H1 (cell line): ENCODE measurements at regions not wholly inside any gene's neighbourhood (a gene's known extent, or its start where the extent isn't known, plus 50 kb on each side); places are given as distances from the start of the nearest gene placed in this dataset.

Experiments
- CTCF ChIA-PET: fragments of 300-600 bp; sonication (Branson Sonifier 250); formaldehyde crosslinking; loops from one replicate; lab custom pipeline; 2021; ENCODE audit not compliant: partially characterized antibody; lab: Charles Lee
- POLR2A ChIA-PET: fragments of 300-600 bp; sonication (Branson Sonifier 250); formaldehyde crosslinking; loops from one replicate; lab custom pipeline; 2021; ENCODE audit warnings: inconsistent platforms; ENCODE audit not compliant: partially characterized antibody; lab: Charles Lee
- DNase-seq, 2 experiments: peaks; one replicate each; pipeline versions ENCODE4 v3.0.0 to v3.0.0-alpha.2; 2010 to 2022; ENCODE audit warnings: low spot score in 2 of 2, low read depth in 1 of 2, mixed read lengths in 1 of 2
- FAIRE-seq: peaks from 2 replicates; lab custom pipeline; 2011; peaks lifted over from hg19 to GRCh38; lab: Jason Lieb, UNC
- H2AFZ ChIP-seq: 2 replicates; pipeline ENCODE4 v1.8.1; 2012; ENCODE audit warnings: low read length, inconsistent platforms
- H2AK5ac ChIP-seq: 2 replicates; pipeline ENCODE4 v1.6.1; 2013; ENCODE audit warnings: low read depth, low read length
- H2BK120ac ChIP-seq: replicated peaks from 2 replicates; pipeline ENCODE3; 2013; ENCODE audit warnings: low read depth, low read length, inconsistent platforms
- H2BK12ac ChIP-seq: 2 replicates; pipeline ENCODE4 v1.6.1; 2013; ENCODE audit warnings: low read depth, low read length
- H2BK15ac ChIP-seq: 2 replicates; pipeline ENCODE4 v1.6.1; 2013; ENCODE audit warnings: low read length
- H2BK20ac ChIP-seq: 2 replicates; pipeline ENCODE4 v1.6.1; 2013; ENCODE audit warnings: low read length
- H2BK5ac ChIP-seq: 2 replicates; pipeline ENCODE4 v1.6.1; 2013; ENCODE audit warnings: low read depth, low read length
- H3K14ac ChIP-seq: 2 replicates; pipeline ENCODE4 v1.6.1; 2013; ENCODE audit warnings: inconsistent platforms; ENCODE audit not compliant: insufficient read length
- H3K18ac ChIP-seq: 2 replicates; pipeline ENCODE4 v1.6.1; 2013; ENCODE audit warnings: low read length; ENCODE audit errors: extremely low read depth
- H3K23ac ChIP-seq: 2 replicates; pipeline ENCODE4 v1.6.1; 2013; ENCODE audit warnings: inconsistent platforms; ENCODE audit not compliant: insufficient read length
- H3K23me2 ChIP-seq: 2 replicates; pipeline ENCODE4 v1.6.1; 2013; ENCODE audit warnings: low read depth, low read length
- H3K27ac ChIP-seq: 2 replicates; pipeline ENCODE4 v1.6.1; 2011; ENCODE audit warnings: low read depth, low read length, inconsistent platforms
- H3K27me3 ChIP-seq, 4 experiments: replicated peaks in 1 of 4; 1 replicate in 1 of 4; 2 replicates in 3 of 4; pipeline versions ENCODE4 v1.6.1 to v1.8.1; 2011 to 2013; ENCODE audit warnings: low read length in 3 of 4, mild to moderate bottlenecking in 3 of 4, inconsistent platforms in 2 of 4, mixed read lengths in 2 of 4, moderate library complexity in 1 of 4; ENCODE audit not compliant: control insufficient read depth in 3 of 4, insufficient read depth in 3 of 4; ENCODE audit errors: extremely low read depth in 1 of 4
- H3K36me3 ChIP-seq, 4 experiments: 2 replicates each; pipeline versions ENCODE4 v1.6.1 to v1.8.1; 2011 to 2013; ENCODE audit warnings: mild to moderate bottlenecking in 4 of 4, low read length in 3 of 4, moderate library complexity in 2 of 4, control low read depth in 1 of 4, inconsistent platforms in 1 of 4; ENCODE audit not compliant: insufficient read depth in 4 of 4, control insufficient read depth in 2 of 4
- H3K4ac ChIP-seq: replicated peaks from 2 replicates; pipeline ENCODE3; 2013; ENCODE audit warnings: low read length, low read depth, mixed read lengths, inconsistent platforms; ENCODE audit not compliant: insufficient read length
- H3K4me1 ChIP-seq, 4 experiments: replicated peaks in 1 of 4; 1 replicate in 1 of 4; 2 replicates in 3 of 4; pipeline versions ENCODE4 v1.6.1 to v1.8.1; 2011 to 2013; ENCODE audit warnings: low read length in 3 of 4, inconsistent platforms in 2 of 4, mixed read lengths in 1 of 4; ENCODE audit not compliant: insufficient read depth in 4 of 4, control insufficient read depth in 3 of 4
- H3K4me2 ChIP-seq, 2 experiments: 2 replicates each; pipeline versions ENCODE4 v1.6.1 to v1.8.1; 2011 to 2013; ENCODE audit warnings: low read depth in 2 of 2, low read length in 2 of 2, control low read depth in 1 of 2, inconsistent platforms in 1 of 2, mild to moderate bottlenecking in 1 of 2; ENCODE audit not compliant: insufficient read depth in 1 of 2
- H3K4me3 ChIP-seq, 4 experiments: fragments of 200-600, 300-600 bp in 1 of 4; sonication (generic), shearing (Covaris generic), sonication (Bioruptor Twin) in 1 of 4; 2 replicates each; pipeline versions ENCODE4 v1.5.1 to v1.8.1; 2011 to 2016; ENCODE audit warnings: low read length in 4 of 4, low read depth in 3 of 4, control low read depth in 2 of 4, inconsistent platforms in 2 of 4, mild to moderate bottlenecking in 2 of 4, mixed read lengths in 1 of 4, moderate library complexity in 1 of 4; ENCODE audit not compliant: insufficient read depth in 2 of 4; ENCODE audit errors: extremely low read depth in 1 of 4
- H3K56ac ChIP-seq: replicated peaks from 2 replicates; pipeline ENCODE3; 2013; ENCODE audit warnings: low read depth, mild to moderate bottlenecking, mixed read lengths, low read length, inconsistent platforms; ENCODE audit not compliant: insufficient read length
- H3K79me1 ChIP-seq: 2 replicates; pipeline ENCODE4 v1.6.1; 2013; ENCODE audit warnings: low read depth, low read length, control low read depth
- H3K79me2 ChIP-seq, 2 experiments: 2 replicates each; pipeline versions ENCODE4 v1.6.1 to v1.8.1; 2012 to 2013; ENCODE audit warnings: low read length in 2 of 2, mild to moderate bottlenecking in 2 of 2, inconsistent platforms in 1 of 2; ENCODE audit not compliant: insufficient read depth in 2 of 2, control insufficient read depth in 1 of 2
- H3K9ac ChIP-seq, 4 experiments: replicated peaks in 1 of 4; 1 replicate in 1 of 4; 2 replicates in 3 of 4; pipeline versions ENCODE4 v1.6.1 to v1.8.1; 2011 to 2013; ENCODE audit warnings: low read depth in 3 of 4, low read length in 3 of 4, control low read depth in 2 of 4, mild to moderate bottlenecking in 2 of 4, moderate library complexity in 2 of 4, inconsistent platforms in 1 of 4; ENCODE audit errors: extremely low read depth in 1 of 4
- H3K9me3 ChIP-seq, 2 experiments: 2 replicates each; pipeline versions ENCODE4 v1.6.1 to v1.8.1; 2012 to 2013; ENCODE audit warnings: mild to moderate bottlenecking in 2 of 2, moderate library complexity in 2 of 2, control low read depth in 1 of 2, inconsistent platforms in 1 of 2, low read depth in 1 of 2, low read length in 1 of 2, mixed read lengths in 1 of 2; ENCODE audit not compliant: insufficient read depth in 2 of 2
- H4K20me1 ChIP-seq, 2 experiments: replicated peaks in 1 of 2; 2 replicates each; pipeline versions ENCODE3 to v1.8.1; 2011 to 2013; ENCODE audit warnings: inconsistent platforms in 2 of 2, low read length in 2 of 2, mild to moderate bottlenecking in 1 of 2; ENCODE audit not compliant: insufficient read depth in 2 of 2, control insufficient read depth in 1 of 2
- H4K5ac ChIP-seq: 2 replicates; pipeline ENCODE4 v1.6.1; 2013; ENCODE audit warnings: low read length, low read depth, mixed read lengths, inconsistent platforms; ENCODE audit not compliant: insufficient read length
- H4K8ac ChIP-seq: 2 replicates; pipeline ENCODE4 v1.8.0; 2013; ENCODE audit warnings: mild to moderate bottlenecking, moderate library complexity, low read length, inconsistent platforms; ENCODE audit not compliant: insufficient read depth; ENCODE audit errors: extremely low read depth
- H4K91ac ChIP-seq: replicated peaks from 2 replicates; pipeline ENCODE3; 2013; ENCODE audit warnings: low read length, mixed read lengths, inconsistent platforms; ENCODE audit not compliant: insufficient read length
- CBX8 ChIP-seq: fragments of 300-800, 300-1000 bp; sonication (generic); IDR thresholded peaks from 2 replicates; pipeline ENCODE4 v1.7.1; 2016; ENCODE audit warnings: low read depth, low read length, borderline replicate concordance
- EGR1 ChIP-seq: IDR thresholded peaks from 2 replicates; pipeline ENCODE4 v1.6.1; 2011; ENCODE audit warnings: low read depth, low read length, borderline replicate concordance
- EP300 ChIP-seq, 2 experiments: IDR thresholded peaks; 1 replicate in 1 of 2; 2 replicates in 1 of 2; pipeline ENCODE4 v1.6.1; 2011 to 2012; ENCODE audit warnings: low read depth in 2 of 2, low read length in 2 of 2, mild to moderate bottlenecking in 2 of 2, borderline replicate concordance in 1 of 2, inconsistent platforms in 1 of 2, moderate library complexity in 1 of 2
- JUN ChIP-seq: IDR thresholded peaks from 2 replicates; pipeline ENCODE4 v1.6.1; 2011; ENCODE audit warnings: low read depth, mild to moderate bottlenecking, improper control_type of control experiment, low read length
- POU5F1 ChIP-seq: IDR thresholded peaks from 2 replicates; pipeline ENCODE4 v1.6.1; 2011; ENCODE audit warnings: low read depth, mild to moderate bottlenecking, low read length, moderate library complexity
- RAD21 ChIP-seq, 2 experiments: IDR thresholded peaks in 1 of 2; conservative IDR thresholded peaks in 1 of 2; 2 replicates each; pipeline ENCODE4 v1.6.1; 2011; ENCODE audit warnings: low read depth in 2 of 2, low read length in 2 of 2, improper control_type of control experiment in 1 of 2, inconsistent platforms in 1 of 2, mild to moderate bottlenecking in 1 of 2, moderate library complexity in 1 of 2
- RXRA ChIP-seq: IDR thresholded peaks from 2 replicates; pipeline ENCODE4 v1.6.1; 2011; ENCODE audit warnings: low read depth, mild to moderate bottlenecking, low read length, moderate library complexity; ENCODE audit not compliant: insufficient read depth
- SIRT6 ChIP-seq: IDR thresholded peaks from one replicate; pipeline ENCODE4 v1.7.1; 2012; ENCODE audit warnings: low read length, inconsistent platforms
- SIX5 ChIP-seq: IDR thresholded peaks from 2 replicates; pipeline ENCODE4 v1.6.1; 2011; ENCODE audit warnings: mild to moderate bottlenecking, low read depth, low read length
- TBP ChIP-seq: IDR thresholded peaks from 2 replicates; pipeline ENCODE4 v1.6.1; 2011; ENCODE audit warnings: low read depth, low read length, improper control_type of control experiment
- TF ChIP-seq, protein P1 (sequence below), 3 experiments: IDR thresholded peaks; 1 replicate in 2 of 3; 2 replicates in 1 of 3; pipeline versions ENCODE4 v1.5.1 to v1.6.1; 2011; ENCODE audit warnings: low read length in 3 of 3, mild to moderate bottlenecking in 3 of 3, inconsistent platforms in 2 of 3, low read depth in 1 of 3, moderate library complexity in 1 of 3; ENCODE audit not compliant: insufficient read depth in 1 of 3; ENCODE audit errors: control extremely low read depth in 1 of 3
- TF ChIP-seq, protein P2 (sequence below): IDR thresholded peaks from 2 replicates; pipeline ENCODE4 v1.6.1; 2012; ENCODE audit warnings: inconsistent platforms

DNA sequence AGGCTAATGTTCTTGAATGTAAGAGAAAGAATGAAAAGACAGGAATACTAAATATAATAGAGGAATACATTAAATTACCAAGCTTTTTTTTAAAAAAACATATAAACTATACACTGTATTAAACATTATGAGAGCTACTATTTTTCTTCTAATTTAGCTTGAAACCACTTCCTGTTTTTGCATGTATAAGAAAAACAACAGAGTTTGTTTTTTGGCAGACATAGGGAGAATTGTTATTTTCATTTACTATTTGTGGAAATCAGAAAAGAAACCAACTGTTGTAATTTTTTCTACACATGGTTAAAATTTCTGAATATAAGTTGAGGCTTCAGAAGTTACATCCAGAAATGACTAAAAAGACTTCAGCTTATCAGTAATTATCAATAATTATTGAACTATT is 991.8 kb upstream of the GJE1 start:
- no peak overlapping the region for H4K5ac ChIP-seq

More for the DNA sequence above, 991.8 kb upstream of the GJE1 start:
- H2AFZ ChIP-seq: no peak overlapping the region
- H3K27ac ChIP-seq: no peak overlapping the region
- H2BK5ac ChIP-seq: no peak overlapping the region
- no peaks in the 10 kb centered on the region for H3K4me1 ChIP-seq
- H3K14ac ChIP-seq: no peak overlapping the region
- ChIA-PET POLR2A (no interaction called here), CTCF (no interaction called here)
- DNase-seq (no peak), FAIRE-seq (no peak)
- H2BK15ac ChIP-seq: no peak overlapping the region
- no peak overlapping the region for H2AK5ac ChIP-seq
- no peak overlapping the region for H2BK120ac ChIP-seq
- TF ChIP-seq, protein P1, sequence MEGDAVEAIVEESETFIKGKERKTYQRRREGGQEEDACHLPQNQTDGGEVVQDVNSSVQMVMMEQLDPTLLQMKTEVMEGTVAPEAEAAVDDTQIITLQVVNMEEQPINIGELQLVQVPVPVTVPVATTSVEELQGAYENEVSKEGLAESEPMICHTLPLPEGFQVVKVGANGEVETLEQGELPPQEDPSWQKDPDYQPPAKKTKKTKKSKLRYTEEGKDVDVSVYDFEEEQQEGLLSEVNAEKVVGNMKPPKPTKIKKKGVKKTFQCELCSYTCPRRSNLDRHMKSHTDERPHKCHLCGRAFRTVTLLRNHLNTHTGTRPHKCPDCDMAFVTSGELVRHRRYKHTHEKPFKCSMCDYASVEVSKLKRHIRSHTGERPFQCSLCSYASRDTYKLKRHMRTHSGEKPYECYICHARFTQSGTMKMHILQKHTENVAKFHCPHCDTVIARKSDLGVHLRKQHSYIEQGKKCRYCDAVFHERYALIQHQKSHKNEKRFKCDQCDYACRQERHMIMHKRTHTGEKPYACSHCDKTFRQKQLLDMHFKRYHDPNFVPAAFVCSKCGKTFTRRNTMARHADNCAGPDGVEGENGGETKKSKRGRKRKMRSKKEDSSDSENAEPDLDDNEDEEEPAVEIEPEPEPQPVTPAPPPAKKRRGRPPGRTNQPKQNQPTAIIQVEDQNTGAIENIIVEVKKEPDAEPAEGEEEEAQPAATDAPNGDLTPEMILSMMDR (IDR thresholded peaks at IDR 0.05; ENCODE audit: control extremely low read depth in 1 of 3, insufficient read depth in 1 of 3, low read depth in 1 of 3, low read length in 3 of 3): no peak
- TF ChIP-seq POU5F1 (no peak), RXRA (no peak), SIX5 (no peak), RAD21 (IDR thresholded peaks at IDR 0.05 in 1 of 2, conservative IDR thresholded peaks at IDR 0.05 in 1 of 2; ENCODE audit: low read depth in 2 of 2, low read length in 2 of 2) (no peak), CBX8 (no peak), EGR1 (no peak), JUN (no peak), SIRT6 (no peak), TBP (no peak), EP300 (IDR thresholded peaks at IDR 0.05; ENCODE audit: borderline replicate concordance in 1 of 2, low read depth in 2 of 2, low read length in 2 of 2) (no peak)
- TF ChIP-seq, protein P2, sequence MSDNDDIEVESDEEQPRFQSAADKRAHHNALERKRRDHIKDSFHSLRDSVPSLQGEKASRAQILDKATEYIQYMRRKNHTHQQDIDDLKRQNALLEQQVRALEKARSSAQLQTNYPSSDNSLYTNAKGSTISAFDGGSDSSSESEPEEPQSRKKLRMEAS: no peak
- H4K91ac ChIP-seq: no peak overlapping the region
- no peak overlapping the region for H3K18ac ChIP-seq
- no peak overlapping the region for H3K23ac ChIP-seq
- H2BK20ac ChIP-seq: no peak overlapping the region
- no peak overlapping the region for H4K8ac ChIP-seq
- H3K4me3 ChIP-seq: no peak overlapping the region
- H3K9me3 ChIP-seq: no peaks in the 10 kb centered on the region; a peak in 1 of 4 replicates
- no peaks in the 10 kb centered on the region for H4K20me1 ChIP-seq
- no peak overlapping the region for H3K4me2 ChIP-seq
- no peak overlapping the region for H3K56ac ChIP-seq
- no peaks in the 10 kb centered on the region for H3K79me2 ChIP-seq
- H3K36me3 ChIP-seq: no peaks in the 10 kb centered on the region
- H3K9ac ChIP-seq: no peak overlapping the region
- H2BK12ac ChIP-seq: no peak overlapping the region
- H3K4ac ChIP-seq: no peak overlapping the region
- no peaks in the 10 kb centered on the region for H3K23me2 ChIP-seq
- H3K79me1 ChIP-seq: no peaks in the 10 kb centered on the region
- no peaks in the 10 kb centered on the region for H3K27me3 ChIP-seq
